ENCODE measurements at regions not wholly inside any gene's neighbourhood (a gene's known extent, or its start where the extent isn't known, plus 50 kb on each side); places are given as distances from the start of the nearest gene placed in this dataset.

GRCh38 chr6:47105469-47106178, 63.5 kb upstream of the ADGRF1 start:
- TF ChIP-seq TCF3 (CRISPR knock-in tag; IDR thresholded peaks at IDR 0.05) (no peak), MCM5 (IDR thresholded peaks at IDR 0.05; ENCODE audit: low read depth) (no peak), POLR2B (IDR thresholded peaks at IDR 0.05; ENCODE audit: low read depth, partially characterized antibody) (no peak), NUFIP1 (IDR thresholded peaks at IDR 0.05; ENCODE audit: partially characterized antibody) (no peak), ZNF77 (CRISPR knock-in tag; IDR thresholded peaks at IDR 0.05) (no peak), MED1 (CRISPR knock-in tag; IDR thresholded peaks at IDR 0.05; ENCODE audit: borderline replicate concordance) (no peak), RHOXF2B (CRISPR knock-in tag; conservative IDR thresholded peaks at IDR 0.05) (no peak), RBM25 (IDR thresholded peaks at IDR 0.05; ENCODE audit: low read depth, low read length, severe bottlenecking) (peak; percentile 29), ZNF445 (CRISPR knock-in tag; IDR thresholded peaks at IDR 0.05; ENCODE audit: low read depth) (no peak)
- H3K27ac ChIP-seq (ENCODE audit: extremely low read depth, low read depth, low read length): no peak overlapping the region
- peak overlapping the region; percentile 29; the same call in 1 of the 2 replicates for H2AFZ ChIP-seq (ENCODE audit: low read depth, low read length)
- H3K9me1 ChIP-seq (ENCODE audit: control insufficient read depth, insufficient read depth, low read length): no peaks in the 10 kb centered on the region
- BruUV-seq (replicated peaks): no TSS peak
- H4K20me1 ChIP-seq (replicated peaks; ENCODE audit: control insufficient read depth, insufficient read depth, low read length): no peaks in the 10 kb centered on the region
- no peak overlapping the region for H3K9ac ChIP-seq (ENCODE audit: insufficient read depth in 1 of 2, low read depth in 2 of 2, low read length in 2 of 2)
- H3K36me3 ChIP-seq (ENCODE audit: control insufficient read depth, insufficient read depth, low read length): no peaks in the 10 kb centered on the region
- H3K9me3 ChIP-seq (replicated peaks; ENCODE audit: control insufficient read depth, insufficient read depth, low read depth, low read length): no peaks in the 10 kb centered on the region
- WGBS (ENCODE audit: insufficient coverage, low coverage, missing lambda C conversion rate): 20% methylated on average over 10 of the region's 10 CpGs
- H3K4me2 ChIP-seq (ENCODE audit: insufficient read depth, low read length): no peak overlapping the region
- H3K27me3 ChIP-seq (ENCODE audit: control insufficient read depth in 2 of 2, insufficient read depth in 2 of 2, low read length in 2 of 2): peaks cover 5 to 7% of the 10 kb centered on the region in 2 experiments; a peak in 2 of 5 replicates
- H3K4me1 ChIP-seq (replicated peaks in 1 of 2; ENCODE audit: control insufficient read depth in 2 of 2, insufficient read depth in 2 of 2, low read length in 2 of 2): peaks cover 0 to 13% of the 10 kb centered on the region in 2 experiments; a peak in 3 of 5 replicates
- CTCF ChIA-PET (ENCODE audit: low intra/inter-chr PET ratio): no interaction called here
- H3K4me3 ChIP-seq: no peak overlapping the region
- FAIRE-seq (no peak), DNase-seq (ENCODE audit: extremely low read depth in 1 of 4, low spot score in 3 of 4) (no peak), ATAC-seq (peak; percentile 20; the same call in 1 of the 3 replicates)
- intact Hi-C loops (cut with micrococcal nuclease): no loop called here
- in situ Hi-C loops (cut with MboI): no loop called here
- POLR2A ChIA-PET: interaction anchor here (0.6 to 1.2 kb wide), 4 partner anchors 8 to 407 kb away, joined by 3 read pairs; no protein-coding TSS in a partner anchor
- no peaks in the 10 kb centered on the region for H3K79me2 ChIP-seq (ENCODE audit: control insufficient read depth, insufficient read depth, low read length)
